AG10803 (cell line): ENCODE measurements at regions not wholly inside any gene's neighbourhood (a gene's known extent, or its start where the extent isn't known, plus 50 kb on each side); places are given as distances from the start of the nearest gene placed in this dataset.

Experiments used
- DNase-seq: peaks from one replicate; pipeline ENCODE4 v3.0.0; 2010; ENCODE audit warnings: low read depth
- H3K4me3 ChIP-seq: 2 replicates; pipeline ENCODE4 v1.5.1; 2011; ENCODE audit warnings: mild to moderate bottlenecking, low read length, control low read depth
- TF ChIP-seq, protein P1 (sequence below): conservative IDR thresholded peaks from 2 replicates; pipeline ENCODE4 v1.5.1; 2011; ENCODE audit warnings: mild to moderate bottlenecking, low read length, control low read depth, inconsistent platforms

DNA sequence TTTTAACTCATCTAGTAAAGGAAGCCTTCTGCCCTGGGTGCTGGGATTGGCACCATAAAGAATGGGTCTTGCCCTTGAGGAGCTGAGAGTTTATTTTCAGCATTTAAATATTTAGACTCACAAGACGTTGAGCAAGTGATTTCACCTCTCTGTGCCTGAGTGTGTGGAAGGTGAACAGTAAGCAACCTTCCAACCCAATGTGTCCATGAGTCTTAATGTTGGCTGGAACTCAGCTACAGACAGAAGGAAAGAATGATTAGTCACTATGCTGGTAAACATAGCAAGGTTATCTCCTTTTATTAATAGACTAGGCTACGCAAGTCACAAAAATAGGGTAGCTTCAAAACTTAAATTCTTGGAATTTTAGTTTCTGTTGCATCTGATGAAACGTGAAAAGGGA is 277.4 kb upstream of the GATB start:
- DNase-seq: no peak

DNA sequence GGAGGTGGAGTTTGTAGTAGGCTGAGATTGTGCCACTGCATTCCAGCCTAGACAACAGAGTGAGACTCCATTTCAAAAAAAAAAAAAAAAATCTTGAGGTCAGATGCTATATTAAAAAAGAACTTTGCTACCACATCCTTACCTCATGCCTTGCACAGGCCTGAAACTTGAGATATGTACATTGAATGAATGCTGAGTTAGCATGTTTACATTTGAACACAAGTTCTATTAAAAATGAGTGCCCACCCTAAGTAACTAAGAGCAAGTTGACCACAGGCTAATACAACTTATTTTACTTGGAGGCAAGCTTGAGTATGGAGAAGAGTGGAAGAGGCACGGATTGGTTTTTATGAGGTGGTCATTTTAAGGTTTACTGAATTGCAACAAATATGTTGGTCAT is 276.6 kb upstream of the GATB start:
- no peak overlapping the region for H3K4me3 ChIP-seq
- TF ChIP-seq, protein P1, sequence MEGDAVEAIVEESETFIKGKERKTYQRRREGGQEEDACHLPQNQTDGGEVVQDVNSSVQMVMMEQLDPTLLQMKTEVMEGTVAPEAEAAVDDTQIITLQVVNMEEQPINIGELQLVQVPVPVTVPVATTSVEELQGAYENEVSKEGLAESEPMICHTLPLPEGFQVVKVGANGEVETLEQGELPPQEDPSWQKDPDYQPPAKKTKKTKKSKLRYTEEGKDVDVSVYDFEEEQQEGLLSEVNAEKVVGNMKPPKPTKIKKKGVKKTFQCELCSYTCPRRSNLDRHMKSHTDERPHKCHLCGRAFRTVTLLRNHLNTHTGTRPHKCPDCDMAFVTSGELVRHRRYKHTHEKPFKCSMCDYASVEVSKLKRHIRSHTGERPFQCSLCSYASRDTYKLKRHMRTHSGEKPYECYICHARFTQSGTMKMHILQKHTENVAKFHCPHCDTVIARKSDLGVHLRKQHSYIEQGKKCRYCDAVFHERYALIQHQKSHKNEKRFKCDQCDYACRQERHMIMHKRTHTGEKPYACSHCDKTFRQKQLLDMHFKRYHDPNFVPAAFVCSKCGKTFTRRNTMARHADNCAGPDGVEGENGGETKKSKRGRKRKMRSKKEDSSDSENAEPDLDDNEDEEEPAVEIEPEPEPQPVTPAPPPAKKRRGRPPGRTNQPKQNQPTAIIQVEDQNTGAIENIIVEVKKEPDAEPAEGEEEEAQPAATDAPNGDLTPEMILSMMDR: no peak

More for the DNA sequence above, 277.4 kb upstream of the GATB start:
- H3K4me3 ChIP-seq: no peak overlapping the region
- TF ChIP-seq, protein P1: no peak

DNA sequence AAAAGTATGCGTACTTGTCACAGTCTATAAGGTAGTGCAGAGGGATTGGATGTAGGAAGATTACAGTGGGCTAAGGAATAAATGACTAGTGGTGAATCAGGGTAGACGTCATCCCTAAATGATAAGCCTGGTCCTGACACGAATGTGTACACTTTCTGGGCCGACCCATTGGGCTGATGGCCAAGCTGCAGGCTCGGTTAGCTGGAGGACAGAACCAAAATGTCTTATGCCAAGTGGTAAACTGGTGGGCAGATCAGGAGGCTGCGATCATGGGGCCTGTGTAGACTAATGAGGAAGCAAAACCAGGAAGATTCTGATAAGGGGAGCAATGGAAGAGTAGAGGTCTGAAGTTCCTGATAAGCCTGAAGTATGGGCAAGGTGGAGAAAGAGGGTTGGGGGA is 272.8 kb upstream of the GATB start:
- TF ChIP-seq, protein P1: no peak
- no peak for DNase-seq
- no peak overlapping the region for H3K4me3 ChIP-seq

More for the DNA sequence above, 276.6 kb upstream of the GATB start:
- DNase-seq: no peak

DNA sequence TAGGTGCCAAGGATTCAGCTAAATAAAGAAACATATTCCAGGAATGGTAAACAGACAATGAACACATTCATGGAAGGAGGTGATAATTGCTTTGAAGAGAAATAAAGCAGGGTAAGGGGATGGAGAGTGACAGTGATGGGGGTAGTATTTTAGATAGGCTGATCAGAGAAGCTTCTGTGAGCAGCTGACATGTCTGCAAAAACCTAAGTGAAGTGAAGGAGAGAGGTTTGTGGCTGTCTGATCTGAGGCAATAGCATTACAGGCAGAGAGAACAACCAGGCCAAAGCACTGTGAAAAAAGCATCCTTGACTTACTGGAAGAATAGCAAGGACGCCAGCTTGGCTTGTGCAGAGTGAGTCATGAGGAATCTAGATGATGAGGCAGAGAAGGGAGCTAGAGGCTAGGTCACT is 271.9 kb upstream of the GATB start:
- peak; percentile 84 for DNase-seq
- H3K4me3 ChIP-seq: no peak overlapping the region
- TF ChIP-seq, protein P1: no peak

DNA sequence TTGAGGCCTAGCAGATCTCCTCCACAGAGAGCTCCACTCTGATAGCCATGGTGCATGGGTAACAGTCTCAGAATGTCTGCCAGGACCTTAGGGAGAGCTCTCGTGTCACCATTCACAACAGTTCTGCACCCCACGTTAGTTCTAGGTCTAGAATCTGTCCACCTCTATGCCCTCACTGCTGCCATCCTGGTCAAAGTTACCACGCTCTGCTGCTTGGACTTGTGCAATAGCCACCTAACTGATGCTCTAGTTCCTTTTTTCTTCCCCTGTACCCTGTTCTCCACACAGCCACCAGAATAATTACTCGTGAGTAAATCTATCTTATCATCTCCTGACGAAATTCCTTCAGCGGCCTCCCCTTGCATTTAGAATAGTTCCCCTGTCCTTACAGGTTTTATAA is 268.8 kb upstream of the GATB start:
- TF ChIP-seq, protein P1: no peak
- DNase-seq: no peak
- no peak overlapping the region for H3K4me3 ChIP-seq

DNA sequence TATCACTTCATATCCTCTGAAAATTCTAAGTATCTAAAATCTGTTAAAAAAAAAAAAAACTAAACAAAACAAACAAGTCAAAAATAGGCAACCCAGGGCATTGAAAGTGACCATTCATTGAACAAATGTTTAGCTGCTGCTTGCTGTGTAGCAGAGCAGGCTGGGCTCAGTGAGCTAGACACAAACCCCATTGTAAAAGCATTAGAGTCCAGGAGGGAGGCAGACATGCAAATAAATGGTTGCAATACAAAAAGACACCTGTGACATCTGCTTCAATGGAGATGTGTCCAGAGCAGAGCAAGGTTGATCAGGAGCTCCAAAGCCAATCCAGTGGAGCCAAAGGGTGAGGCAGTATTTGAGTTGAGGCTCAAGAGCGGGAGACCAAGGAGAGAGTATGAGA is 267.3 kb upstream of the GATB start:
- no peak overlapping the region for H3K4me3 ChIP-seq
- TF ChIP-seq, protein P1: no peak
- DNase-seq: no peak

DNA sequence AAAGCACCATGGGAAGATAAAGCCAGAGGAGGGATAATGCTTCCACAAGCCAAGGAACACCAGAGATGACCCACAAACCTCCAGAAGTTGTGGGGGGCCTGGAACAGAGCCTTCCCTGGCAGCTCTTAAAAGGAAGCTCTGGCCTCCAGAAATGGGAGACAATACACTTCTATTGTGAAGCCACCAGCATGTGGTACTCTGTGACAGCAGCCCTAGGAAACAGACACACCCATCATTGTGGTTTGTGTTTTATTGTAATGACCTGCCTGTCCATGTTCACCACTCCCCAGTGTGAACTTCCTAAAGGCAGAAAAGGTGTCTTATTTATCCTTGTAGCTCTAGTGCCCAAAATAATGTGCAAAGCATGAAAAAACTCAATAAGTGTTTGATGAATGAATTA is 264.1 kb upstream of the GATB start:
- no peak overlapping the region for H3K4me3 ChIP-seq
- TF ChIP-seq, protein P1: no peak
- DNase-seq: no peak
